Uterus (tissue), 2 donors: ENCODE measurements at regions not wholly inside any gene's neighbourhood (a gene's known extent, or its start where the extent isn't known, plus 50 kb on each side); places are given as distances from the start of the nearest gene placed in this dataset.

ENCODE experiments used
- CTCF ChIP-seq, 4 experiments: fragments of 200-600 bp in 2 of 4; fragments of 450-650 bp in 2 of 4; sonication (generic) in 2 of 4; IDR thresholded peaks; one replicate each; pipeline ENCODE4 v1.5.1; 2016 to 2019; ENCODE audit warnings: antibody characterized with exemption in 4 of 4, mild to moderate bottlenecking in 2 of 4, moderate library complexity in 1 of 4
- POLR2A ChIP-seq, 2 donors: fragments of 450-650 bp; IDR thresholded peaks; one replicate each; pipeline ENCODE4 v1.6.1; 2016; ENCODE audit warnings: antibody characterized with exemption in 2 of 2, mild to moderate bottlenecking in 1 of 2, moderate library complexity in 1 of 2

DNA sequence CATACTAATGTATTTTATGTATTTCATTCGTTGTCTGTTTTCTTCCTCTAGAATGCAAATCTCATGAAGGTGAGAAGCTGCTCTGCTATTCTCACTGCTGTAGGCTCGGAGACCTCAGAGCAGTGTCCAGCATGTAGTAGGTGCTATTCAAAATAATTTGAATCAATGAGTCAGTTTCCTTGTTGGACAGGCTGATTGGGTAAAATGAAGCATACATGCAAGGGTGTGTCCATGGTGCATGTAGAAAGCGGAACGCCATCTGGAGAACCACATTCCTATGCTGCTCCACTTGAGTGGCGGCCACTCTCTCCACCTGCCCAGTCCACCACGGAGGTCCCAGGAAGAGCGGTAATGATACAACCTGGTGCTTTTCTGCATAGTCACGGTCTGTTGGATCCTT is 412.1 kb downstream of the QKI start:
- no peak for TF ChIP-seq CTCF (IDR thresholded peaks at IDR 0.05)
- TF ChIP-seq POLR2A (IDR thresholded peaks at IDR 0.05): no peak
